Posterior vena cava (tissue), 2 donors: ENCODE measurements at regions not wholly inside any gene's neighbourhood (a gene's known extent, or its start where the extent isn't known, plus 50 kb on each side); places are given as distances from the start of the nearest gene placed in this dataset.

ENCODE experiments used
- DNase-seq: peaks from one replicate; pipeline ENCODE4 v3.0.0-alpha.2; 2020; ENCODE audit warnings: low spot score
- intact Hi-C, 2 donors: fragments of 100-400 bp; cut with DNase I; formaldehyde crosslinking; loops; one replicate each; pipeline versions ENCODE4 v1.14.1 to v1.14.2; 2022 to 2023
- donor health status: DM: yes; HTN: yes; CAD: no.
- donor health status: DM: yes; HTN: yes; CAD: no.

DNA sequence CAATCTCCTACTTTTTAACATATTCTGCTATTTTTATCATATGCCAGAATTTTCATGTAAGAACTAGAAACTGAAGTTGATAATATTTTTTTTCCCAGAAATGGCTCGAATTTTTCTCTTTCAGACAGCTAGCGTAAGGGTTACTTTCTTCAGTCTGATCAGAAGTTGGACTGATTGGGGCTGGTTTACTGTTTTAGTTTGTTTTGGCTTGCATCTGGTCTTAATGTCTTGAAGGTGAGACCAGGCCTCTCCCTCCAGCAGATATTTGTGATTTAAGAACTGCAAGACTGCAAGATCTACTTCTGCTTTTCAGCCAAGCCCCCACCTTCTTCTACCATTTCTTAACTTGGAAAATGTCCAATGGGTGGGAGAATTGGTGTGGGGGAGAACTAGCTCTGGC is 266.4 kb downstream of the HAPSTR1 start:
- intact Hi-C loops, result no loop called here
- no peak for DNase-seq

DNA sequence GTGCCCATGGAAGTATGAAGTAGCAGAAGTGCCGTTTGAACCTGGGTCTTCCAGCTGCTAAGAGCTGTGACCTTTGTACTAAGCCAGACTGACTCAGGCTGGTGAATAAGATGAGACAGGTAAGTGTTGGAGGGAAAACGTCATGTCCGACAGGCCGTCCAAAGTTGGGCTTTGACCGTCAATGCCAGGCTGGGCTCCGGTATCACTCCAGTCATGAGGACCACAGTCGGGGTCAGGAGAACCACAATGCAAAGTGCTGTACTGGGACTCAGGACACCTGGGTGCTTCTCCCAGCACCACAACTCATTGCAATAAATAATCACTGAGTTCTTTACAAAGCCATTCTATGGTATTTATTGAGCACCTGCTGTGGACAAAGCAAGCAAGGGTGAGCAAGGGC is 268.6 kb downstream of the HAPSTR1 start:
- intact Hi-C loops, result no loop called here
- no peak for DNase-seq

DNA sequence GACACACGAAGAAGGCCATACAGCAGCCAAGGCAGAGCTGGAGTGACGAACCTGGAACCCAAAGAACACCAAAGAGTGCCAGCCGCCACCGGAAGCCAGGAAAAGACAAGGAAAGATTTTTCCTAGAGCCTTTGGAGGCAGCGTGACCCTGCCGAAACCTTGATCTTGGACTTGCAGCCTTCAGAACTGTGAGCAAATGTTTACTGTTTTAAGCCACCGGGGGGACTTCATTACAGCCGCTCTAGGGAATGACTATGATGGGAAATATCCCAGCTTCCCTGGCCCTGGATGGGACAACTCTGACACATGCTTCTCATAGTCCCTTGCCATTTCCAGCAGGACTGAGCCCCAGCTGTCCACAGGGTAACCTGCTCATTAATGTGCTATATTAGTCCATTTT is 270.6 kb downstream of the HAPSTR1 start:
- intact Hi-C loops, result no loop called here
- no peak for DNase-seq

DNA sequence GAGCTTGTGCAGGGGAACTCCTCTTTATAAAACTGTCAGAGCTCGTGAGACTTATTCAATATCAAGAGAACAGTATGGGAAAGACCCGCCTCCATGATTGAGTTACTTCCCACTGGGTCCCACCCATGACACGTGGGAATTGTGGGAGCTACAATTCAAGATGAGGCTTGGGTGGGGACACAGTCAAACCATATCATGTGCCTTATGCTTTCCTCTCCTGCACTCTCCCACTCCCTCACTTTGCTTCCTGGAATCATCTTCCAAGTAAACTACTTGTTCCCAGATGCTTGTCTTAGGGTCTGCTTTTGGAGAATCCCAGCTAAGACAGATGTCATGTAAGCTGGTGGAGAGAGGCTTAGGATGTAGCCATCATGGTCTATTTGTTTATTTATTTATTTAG is 271.2 kb downstream of the HAPSTR1 start:
- intact Hi-C loops, result no loop called here
- DNase-seq, result no peak

DNA sequence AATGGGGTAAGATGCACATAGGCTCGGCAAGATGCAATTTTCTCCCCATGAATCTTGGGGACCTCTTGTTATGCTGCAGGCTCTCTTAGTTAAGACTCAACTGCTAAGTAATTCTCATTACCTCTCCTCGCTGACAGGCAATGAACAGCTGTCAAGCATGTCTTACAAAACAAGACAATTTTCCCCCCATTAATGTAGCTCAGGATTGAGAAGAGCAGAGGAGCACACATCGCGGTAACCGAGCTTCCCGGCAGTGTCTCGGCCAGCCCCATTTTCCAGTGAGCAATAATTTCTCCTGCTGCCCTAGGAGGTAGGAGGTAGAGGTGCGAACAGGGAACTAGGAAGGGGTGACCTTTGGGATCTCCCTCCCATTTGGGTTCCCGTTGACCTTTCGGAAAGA is 272.1 kb downstream of the HAPSTR1 start:
- intact Hi-C loops, result no loop called here
- DNase-seq, result no peak

- intact Hi-C loops, result no loop called here
These were observed 273.4 kb downstream of the HAPSTR1 start for GRCh38 chr16:9364721-9365369.

DNA sequence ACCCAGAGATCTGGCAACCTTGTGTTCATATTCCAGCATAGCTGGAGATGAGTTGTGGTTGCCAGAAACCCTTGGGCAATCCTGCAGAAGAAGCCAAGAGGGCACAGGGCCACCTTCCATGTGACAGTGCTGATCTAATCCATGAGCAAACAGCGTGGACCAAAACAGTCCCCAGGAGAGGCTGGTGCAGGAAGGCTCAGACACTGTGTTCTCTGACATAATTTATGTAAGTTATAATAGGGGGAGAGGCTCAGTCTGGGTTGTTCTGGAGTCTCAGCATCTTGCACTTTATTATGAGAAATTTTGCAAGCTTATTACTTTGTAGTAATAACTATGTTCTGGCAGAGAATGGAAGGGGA is 273.9 kb downstream of the HAPSTR1 start:
- peak; percentile 95 for DNase-seq
- intact Hi-C loops, result no loop called here

More at GRCh38 chr16:9364721-9365369, 273.4 kb downstream of the HAPSTR1 start:
- DNase-seq, result no peak

DNA sequence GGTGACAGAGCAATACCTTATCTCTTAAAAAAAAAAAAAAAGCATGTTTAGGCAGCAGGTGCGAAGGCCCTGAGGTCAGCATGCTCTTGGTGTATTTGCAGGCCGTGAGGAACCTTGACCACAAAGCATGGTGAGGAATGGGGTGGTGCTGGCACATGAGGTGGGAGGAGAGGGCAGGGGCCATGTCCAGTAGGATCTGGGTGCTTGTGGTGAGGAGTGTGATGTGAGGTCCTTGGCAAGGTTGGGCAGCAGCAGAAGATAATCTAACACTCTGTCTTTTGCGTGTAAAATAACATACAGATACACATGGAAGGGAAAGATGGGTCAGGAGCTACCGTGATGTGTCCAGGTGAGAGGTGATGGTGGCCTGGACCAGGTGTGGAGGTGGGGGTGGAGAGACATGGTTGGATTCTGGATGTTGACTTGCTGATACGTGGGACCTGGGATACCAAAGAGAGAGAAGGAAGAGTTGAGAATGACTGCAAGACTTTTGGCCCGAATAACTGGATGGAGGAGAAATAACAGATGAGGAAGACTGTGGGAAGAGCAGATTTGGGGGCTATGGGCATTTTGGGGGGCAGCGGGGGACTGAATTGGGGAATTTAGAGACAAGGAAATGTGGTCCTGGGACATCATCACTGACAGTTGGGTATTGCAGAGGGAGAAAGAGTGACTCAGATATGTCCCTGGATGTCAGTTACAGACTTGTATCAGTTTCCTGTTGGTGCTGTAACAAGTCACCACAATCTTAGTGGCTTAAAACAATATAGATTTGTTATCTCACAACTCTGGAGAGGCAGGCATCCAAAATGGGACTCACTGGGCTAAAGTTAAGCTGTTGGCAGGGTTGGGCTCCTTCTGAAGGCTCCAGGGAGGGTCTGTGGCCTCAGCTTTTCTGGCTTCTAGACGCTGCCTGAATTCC is 274.9 kb downstream of the HAPSTR1 start:
- no peak for DNase-seq
- intact Hi-C loops, result no loop called here

- intact Hi-C loops, result no loop called here
- no peak for DNase-seq
These were observed 278.6 kb downstream of the HAPSTR1 start for GRCh38 chr16:9370061-9370491.

- DNase-seq, result no peak
- intact Hi-C loops, result no loop called here
These were observed 280.4 kb downstream of the HAPSTR1 start for GRCh38 chr16:9371713-9372448.

DNA sequence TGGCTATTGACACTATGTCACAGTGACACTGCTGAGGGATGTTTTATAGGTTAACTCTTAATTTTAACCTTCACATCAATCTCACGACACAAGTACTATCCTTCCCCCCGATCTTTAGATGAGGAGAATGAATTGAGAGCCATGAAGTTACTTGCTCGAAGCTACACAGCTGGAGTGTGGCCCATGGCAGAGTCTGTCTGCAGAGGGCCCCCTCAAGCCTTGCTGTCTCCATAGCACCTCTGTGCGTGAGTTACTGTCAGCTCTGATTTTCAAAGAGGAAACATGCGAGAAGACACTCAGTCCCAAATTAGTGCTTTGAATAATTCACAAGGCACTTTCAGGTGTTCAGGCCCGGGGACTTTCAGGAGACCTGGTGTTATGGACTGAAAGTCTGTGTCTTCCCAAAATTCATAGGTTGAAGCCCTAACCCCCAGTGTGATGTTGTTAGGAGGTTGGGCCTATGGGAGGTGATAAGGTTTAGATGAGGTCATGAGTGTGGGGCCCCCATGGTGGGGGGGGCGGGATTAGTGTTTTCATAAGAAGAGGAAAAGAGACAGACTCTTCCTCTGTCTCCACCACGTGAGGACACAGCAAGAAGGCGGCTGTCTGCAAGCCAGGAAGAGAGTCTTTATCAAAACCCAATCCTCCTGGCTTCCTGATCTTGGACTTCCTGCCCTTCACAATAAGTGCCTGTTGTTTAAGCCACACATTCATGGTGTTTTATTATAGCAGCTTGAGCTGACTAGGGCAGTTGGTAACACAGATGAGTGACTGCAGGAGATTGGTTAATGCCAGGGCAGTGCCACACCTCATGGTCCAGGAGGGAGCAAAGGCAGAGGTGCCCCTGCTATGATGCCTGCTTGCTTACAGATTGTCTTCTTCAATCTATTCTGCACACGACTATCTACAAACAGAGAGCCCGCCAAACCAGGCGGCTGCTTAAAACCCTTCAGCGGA is 281.8 kb downstream of the HAPSTR1 start:
- intact Hi-C loops, result no loop called here
- no peak for DNase-seq

DNA sequence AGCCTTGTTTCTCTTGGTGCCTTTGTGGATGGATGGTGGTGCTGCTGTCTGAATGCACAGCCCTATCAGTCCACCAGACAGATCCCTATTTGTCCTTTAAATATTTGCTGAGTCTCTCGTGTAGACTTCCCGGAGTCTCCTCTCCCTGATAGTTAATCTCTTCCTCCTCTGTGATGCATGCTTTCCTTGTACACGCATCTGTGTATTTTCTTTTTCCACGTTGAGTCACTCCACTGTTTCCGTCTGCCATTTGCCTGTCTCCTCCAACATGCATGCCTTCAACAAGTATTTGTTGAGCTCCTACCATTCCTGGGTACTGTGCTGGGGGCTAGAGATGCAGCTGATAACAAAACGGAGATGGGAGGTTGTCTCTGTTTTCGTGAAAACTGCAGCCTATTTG is 282.6 kb downstream of the HAPSTR1 start:
- intact Hi-C loops, result no loop called here

DNA sequence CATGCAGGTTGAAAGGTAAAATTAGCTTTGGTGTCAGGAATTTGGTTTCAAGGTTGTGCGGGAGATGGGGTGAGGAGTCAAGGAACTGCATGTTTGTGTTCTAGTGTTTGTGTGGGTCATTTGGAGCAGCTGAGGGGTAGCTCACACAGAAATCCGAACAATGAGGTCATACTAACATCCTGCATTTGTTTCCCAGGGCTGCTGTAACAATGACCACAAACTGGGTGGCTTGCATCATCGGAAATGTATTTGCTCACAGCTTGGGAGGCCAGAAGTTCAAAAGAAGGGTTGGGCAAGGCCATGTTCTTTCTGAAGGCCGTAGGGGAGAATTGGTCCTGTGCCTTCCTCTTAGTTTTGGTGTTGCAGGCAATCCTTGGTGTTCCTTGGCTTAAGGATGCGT is 287.4 kb downstream of the HAPSTR1 start:
- intact Hi-C loops, result no loop called here
- no peak for DNase-seq

More for the DNA sequence above, 282.6 kb downstream of the HAPSTR1 start:
- no peak for DNase-seq

DNA sequence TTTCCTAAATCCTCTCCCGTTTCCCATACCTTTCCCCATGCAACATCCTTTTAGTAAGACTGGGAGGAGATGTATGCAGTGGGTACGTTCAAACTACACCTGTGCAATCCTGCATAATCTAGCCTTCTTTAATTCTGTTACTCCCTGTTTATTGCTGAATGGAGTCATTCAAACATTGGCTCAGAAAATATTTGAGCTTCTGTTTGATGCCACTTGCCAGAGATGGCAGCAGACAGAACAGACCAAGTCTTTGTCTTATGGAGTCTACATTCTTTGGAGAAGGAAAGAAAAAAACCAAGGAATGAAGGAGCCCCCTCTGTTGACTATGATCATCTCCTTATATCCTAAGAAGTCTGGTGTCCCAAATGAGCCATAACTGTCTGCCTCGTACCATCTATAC is 288.8 kb downstream of the HAPSTR1 start:
- intact Hi-C loops, result no loop called here
- DNase-seq, result no peak

DNA sequence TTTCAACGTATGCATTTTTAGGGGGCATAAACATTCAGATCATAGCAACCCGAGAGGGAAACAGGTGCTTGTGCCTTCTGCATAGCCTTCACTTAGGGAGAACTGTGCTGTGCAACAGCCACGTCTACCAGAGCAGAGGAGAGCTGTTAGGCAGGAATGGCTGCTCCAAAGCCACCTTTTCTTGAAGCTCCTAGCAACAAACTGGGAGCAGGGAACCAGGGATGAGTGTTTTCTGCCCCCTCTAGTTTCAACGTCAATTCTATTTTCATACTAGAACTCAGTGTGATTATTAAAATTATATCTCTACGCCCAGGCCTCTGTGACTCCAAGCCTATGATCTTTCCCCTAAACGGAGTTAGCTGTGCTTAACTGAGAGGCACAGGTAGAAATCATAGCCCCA is 290.0 kb downstream of the HAPSTR1 start:
- intact Hi-C loops, result no loop called here
- no peak for DNase-seq

- intact Hi-C loops, result no loop called here
- DNase-seq, result no peak
These were observed 290.5 kb downstream of the HAPSTR1 start for GRCh38 chr16:9381905-9382304.

- intact Hi-C loops, result no loop called here
- no peak for DNase-seq
These were observed 291.8 kb downstream of the HAPSTR1 start for GRCh38 chr16:9383281-9383680.

- no peak for DNase-seq
- intact Hi-C loops, result no loop called here
These were observed 292.7 kb downstream of the HAPSTR1 start for GRCh38 chr16:9384141-9384540.

GRCh38 chr16:9389543-9390207 is 298.2 kb downstream of the HAPSTR1 start:
- DNase-seq, result no peak
- intact Hi-C loops, result no loop called here
